Panc1 (cell line): ENCODE measurements at regions not wholly inside any gene's neighbourhood (a gene's known extent, or its start where the extent isn't known, plus 50 kb on each side); places are given as distances from the start of the nearest gene placed in this dataset.

Source experiments
- CTCF ChIP-seq: fragments of 450-650 bp; IDR thresholded peaks from 2 replicates; pipeline ENCODE4 v1.5.1; 2017; ENCODE audit warnings: mild to moderate bottlenecking
- POLR2AphosphoS5 ChIP-seq: IDR thresholded peaks from 2 replicates; pipeline ENCODE4 v1.6.1; 2012; ENCODE audit warnings: mild to moderate bottlenecking, low read depth, low read length, moderate library complexity
- REST ChIP-seq, 2 experiments: IDR thresholded peaks; 2 replicates each; pipeline ENCODE4 v1.6.1; 2011 to 2012; ENCODE audit warnings: low read depth in 2 of 2, control low read depth in 1 of 2, low read length in 1 of 2, mild to moderate bottlenecking in 1 of 2, moderate library complexity in 1 of 2; ENCODE audit not compliant: insufficient read depth in 1 of 2
- SIN3A ChIP-seq: IDR thresholded peaks from 2 replicates; pipeline ENCODE4 v1.6.1; 2012; ENCODE audit warnings: low read depth, mild to moderate bottlenecking, low read length, moderate library complexity, borderline replicate concordance; ENCODE audit not compliant: insufficient read depth

GRCh38 chr17:63249256-63250004 lies 196.7 kb downstream of the CYB561 start:
- TF ChIP-seq SIN3A (no peak), CTCF (no peak), POLR2AphosphoS5 (no peak), REST (IDR thresholded peaks at IDR 0.05; ENCODE audit: insufficient read depth in 1 of 2, low read depth in 2 of 2, low read length in 1 of 2) (no peak)
